NCI-H1417 (cell line): ENCODE measurements at regions not wholly inside any gene's neighbourhood (a gene's known extent, or its start where the extent isn't known, plus 50 kb on each side); places are given as distances from the start of the nearest gene placed in this dataset.
"Not testable (repeated sequence)": the region's sequence is repeated elsewhere in the genome, so short reads cannot be mapped to it uniquely, and the experiment has no call there.

Source experiments
- DNase-seq, 3 experiments: peaks; one replicate each; lab custom pipeline; 2025; lab: John Stamatoyannopoulos, UW

DNA sequence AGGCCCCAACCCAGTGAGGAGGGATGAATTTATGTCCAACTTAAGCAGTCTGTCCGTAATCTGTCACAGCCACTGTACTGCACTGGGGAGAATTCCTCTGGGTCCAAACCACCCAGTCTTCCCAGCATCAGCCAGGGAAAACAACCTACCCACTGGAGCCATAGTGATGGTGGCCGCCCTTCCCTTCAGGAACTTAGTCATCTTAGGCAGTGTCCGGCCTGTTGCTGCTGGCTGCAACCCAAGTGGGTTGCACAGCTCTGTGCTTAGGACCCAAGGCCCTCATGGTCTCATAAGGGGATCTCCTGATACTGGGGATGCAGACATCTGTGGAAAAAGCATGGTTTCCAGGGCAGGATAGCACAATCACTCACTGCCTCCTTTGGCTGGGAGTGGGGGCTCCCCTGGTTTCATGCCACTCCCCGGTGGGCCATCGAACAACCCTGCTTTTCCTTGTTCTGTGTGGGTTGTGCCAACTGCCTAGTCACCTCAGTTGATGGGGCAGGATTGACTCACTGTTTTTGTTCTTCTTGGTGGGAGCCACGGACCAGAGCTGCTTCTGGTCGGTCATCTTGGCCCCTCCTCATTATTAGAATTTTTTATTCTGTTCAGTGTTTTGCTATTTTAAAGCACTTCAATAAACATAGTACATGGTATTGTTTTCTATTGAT lies 591.9 kb downstream of the DOK5 start:
- no peak for DNase-seq

DNA sequence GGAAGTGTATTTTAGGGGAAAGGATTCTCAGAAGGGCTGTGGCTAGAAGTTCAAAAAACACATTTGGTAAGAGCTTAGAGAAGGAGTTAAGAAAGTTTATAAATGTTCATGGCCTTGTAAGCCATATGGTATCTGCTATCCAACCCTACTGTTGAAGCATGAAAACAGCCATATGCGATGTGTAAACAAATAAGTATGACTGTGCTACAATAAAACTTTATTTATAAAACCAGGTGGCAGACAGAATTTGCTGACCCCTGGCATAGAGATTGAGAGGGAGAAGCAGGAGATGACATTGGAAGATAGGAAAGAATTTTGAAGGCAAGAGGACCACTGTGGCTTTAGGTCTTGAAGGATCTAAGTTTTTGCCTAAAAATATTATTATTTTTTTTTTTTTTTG lies 583.5 kb downstream of the DOK5 start:
- no peak for DNase-seq

GRCh38 chr20:55057779-55058415 lies 582.5 kb downstream of the DOK5 start:
- DNase-seq = peak in 1 of 3 experiments; percentile 26

DNA sequence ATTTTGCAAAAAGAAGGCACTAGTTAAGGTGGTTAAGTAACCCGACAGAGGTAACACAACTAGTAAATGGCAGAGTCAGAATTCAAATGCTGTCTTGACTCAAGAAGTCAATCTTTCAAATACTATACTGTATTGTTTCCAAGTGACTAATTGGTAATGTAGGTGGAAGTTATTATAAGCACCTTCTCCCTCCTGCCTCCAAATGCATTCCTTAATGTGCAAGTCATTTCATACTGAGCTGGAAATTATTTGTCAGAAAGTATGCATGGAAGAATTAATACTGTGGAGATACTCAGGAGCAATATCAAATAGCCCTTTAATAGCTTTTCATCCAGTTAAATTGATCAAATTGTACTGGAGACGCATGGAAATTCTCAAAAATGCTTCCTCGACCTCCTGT lies 579.1 kb downstream of the DOK5 start:
- DNase-seq = no peak

- no peak for DNase-seq
Measured at GRCh38 chr20:55053389-55053788, 578.0 kb downstream of the DOK5 start.

GRCh38 chr20:55052459-55052858 lies 577.1 kb downstream of the DOK5 start:
- DNase-seq = no peak

GRCh38 chr20:55038684-55039083 lies 563.3 kb downstream of the DOK5 start:
- DNase-seq = no peak

- DNase-seq = no peak
Measured at GRCh38 chr20:55031971-55032370, 556.6 kb downstream of the DOK5 start.

- no peak for DNase-seq
Measured at GRCh38 chr20:55014766-55015165, 539.4 kb downstream of the DOK5 start.

GRCh38 chr20:55010761-55011160 lies 535.4 kb downstream of the DOK5 start:
- DNase-seq = no peak

DNA sequence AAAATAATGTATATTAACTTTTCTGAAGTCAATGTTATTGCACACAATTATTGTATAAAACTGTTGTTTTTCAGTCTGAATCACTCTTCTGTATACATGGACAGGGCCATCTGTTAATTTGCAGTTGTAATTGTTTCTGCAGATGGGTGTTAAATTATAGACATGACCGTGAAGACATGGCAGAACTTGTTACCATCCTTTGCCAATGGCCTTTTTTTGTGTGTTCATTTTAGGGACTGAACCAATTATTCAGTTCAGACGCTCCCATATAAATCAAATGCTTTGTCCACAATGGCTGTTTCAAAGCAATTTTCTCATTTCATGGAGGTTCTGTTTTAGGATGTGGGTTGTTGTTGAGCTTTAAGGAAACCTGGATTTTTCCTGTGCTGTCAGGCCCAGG lies 533.7 kb downstream of the DOK5 start:
- peak in 2 of 3 experiments; percentile 75 to 95 for DNase-seq

- peak in 2 of 3 experiments; percentile 16 to 57 for DNase-seq
Measured at GRCh38 chr20:55004044-55004443, 528.7 kb downstream of the DOK5 start.

GRCh38 chr20:54995553-54995952 lies 520.2 kb downstream of the DOK5 start:
- DNase-seq = peak in 1 of 3 experiments; percentile 36

GRCh38 chr20:54995011-54995410 lies 519.6 kb downstream of the DOK5 start:
- DNase-seq = no peak

- DNase-seq = no peak
Measured at GRCh38 chr20:54985091-54985490, 509.7 kb downstream of the DOK5 start.

- no peak for DNase-seq
Measured at GRCh38 chr20:54984104-54984448, 508.7 kb downstream of the DOK5 start.

- DNase-seq = not testable (repeated sequence)
Measured at GRCh38 chr20:54983394-54984103, 508.2 kb downstream of the DOK5 start.

DNA sequence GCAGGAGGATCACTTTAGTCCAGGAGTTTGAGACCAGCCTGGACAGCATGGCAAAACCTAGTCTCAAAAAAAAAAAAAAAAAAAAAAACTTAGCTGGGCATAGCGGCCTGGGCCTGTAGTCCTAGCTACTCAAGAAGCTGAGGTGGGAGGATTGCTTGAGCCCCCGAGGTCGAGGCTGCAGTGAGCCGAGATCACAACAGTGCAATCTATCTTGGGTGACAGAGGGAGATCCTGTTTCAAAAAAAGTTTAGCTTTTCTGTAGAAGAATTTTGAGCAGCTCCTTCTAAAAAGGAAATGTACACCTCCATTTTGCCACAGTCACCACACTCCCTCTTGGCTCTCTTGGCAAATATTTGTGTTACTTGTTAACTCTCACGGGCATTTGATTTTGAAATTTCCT lies 505.8 kb downstream of the DOK5 start:
- no peak for DNase-seq

- peak; percentile 35 to 78 (median 37) for DNase-seq
Measured at GRCh38 chr20:54980103-54980960, 504.9 kb downstream of the DOK5 start.

- DNase-seq = peak in 1 of 3 experiments; percentile 31
Measured at GRCh38 chr20:54950304-54950703, 474.9 kb downstream of the DOK5 start.

- DNase-seq = no peak
Measured at GRCh38 chr20:54941666-54942065, 466.3 kb downstream of the DOK5 start.

- no peak for DNase-seq
Measured at GRCh38 chr20:54940522-54940921, 465.1 kb downstream of the DOK5 start.
